ENCODE measurements at regions not wholly inside any gene's neighbourhood (a gene's known extent, or its start where the extent isn't known, plus 50 kb on each side); places are given as distances from the start of the nearest gene placed in this dataset.

DNA sequence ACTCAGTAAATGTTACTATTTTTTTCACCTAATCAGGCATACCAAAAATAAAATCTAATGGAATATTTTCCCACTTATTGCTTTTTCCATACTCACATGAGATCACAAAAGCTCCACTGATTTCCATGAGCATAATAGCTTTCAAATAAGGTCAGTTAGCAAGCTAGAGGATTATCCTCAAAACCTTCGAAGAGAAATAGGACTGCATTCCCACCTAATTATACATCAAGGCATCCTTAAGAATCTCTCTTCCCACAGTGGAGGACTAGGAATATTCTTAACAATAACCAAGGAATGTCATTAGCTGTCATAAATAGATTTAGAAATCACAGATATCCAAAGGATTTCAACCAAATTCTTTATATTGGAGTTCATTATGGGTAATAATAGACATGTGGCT lies 127.9 kb upstream of the STT3B start:
- DNase-seq: no peak

DNA sequence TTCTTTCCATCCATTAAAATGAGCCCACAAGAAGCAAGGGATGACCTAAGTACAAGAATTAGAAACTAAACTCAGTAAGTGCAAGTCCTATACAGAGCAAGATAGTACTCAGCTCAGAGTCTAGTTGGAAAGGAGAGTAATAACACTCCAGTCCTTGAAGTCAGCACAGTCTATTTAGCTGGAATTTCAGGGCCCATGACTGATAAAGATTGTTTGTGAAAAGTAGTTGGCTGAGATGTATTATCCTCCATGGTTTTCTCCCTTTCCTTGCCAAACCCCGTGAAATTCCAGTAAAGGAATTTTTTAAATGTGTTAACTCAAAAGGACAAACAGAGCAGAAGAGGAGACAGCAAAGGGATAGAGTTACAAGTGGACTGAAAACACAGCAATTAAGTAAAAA lies 127.2 kb upstream of the STT3B start:
- no peak for DNase-seq

DNA sequence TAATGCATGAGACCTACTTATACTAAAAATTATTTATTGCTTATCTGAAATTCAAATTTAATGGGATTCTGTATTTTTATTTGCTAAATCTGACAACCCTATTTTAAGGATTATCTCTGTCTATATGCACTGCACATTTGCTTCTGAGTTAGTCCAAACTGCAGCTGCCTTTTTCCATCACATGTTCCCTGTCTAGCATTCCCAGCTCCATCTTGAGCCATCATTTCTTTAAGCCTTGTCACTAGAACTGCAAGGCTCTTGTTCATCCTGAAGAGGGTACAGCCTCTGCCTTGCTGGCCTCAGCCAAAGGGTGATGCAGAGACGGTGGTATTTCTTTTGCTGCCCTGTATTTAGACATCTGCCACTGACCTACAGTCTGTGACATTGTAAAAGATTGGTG lies 125.8 kb upstream of the STT3B start:
- DNase-seq: no peak

DNA sequence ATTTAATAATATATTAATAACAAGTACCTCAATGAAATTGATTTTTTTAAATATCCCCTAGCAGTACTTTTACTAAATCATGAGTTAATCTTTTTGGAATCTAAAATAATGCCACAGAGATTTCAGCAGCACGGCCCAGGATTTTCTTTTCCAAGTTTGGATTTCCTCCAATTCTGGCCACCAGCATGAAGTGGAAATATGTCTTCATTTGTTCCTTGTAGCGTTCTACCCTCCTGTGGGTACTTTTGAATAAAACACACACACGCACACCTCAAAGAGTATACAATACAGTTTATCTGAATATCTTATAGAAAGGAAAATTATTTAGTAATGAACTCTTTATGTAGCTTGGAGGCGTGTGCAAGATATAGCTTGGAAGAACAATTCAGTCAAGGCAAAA lies 125.1 kb upstream of the STT3B start:
- no peak for DNase-seq

DNA sequence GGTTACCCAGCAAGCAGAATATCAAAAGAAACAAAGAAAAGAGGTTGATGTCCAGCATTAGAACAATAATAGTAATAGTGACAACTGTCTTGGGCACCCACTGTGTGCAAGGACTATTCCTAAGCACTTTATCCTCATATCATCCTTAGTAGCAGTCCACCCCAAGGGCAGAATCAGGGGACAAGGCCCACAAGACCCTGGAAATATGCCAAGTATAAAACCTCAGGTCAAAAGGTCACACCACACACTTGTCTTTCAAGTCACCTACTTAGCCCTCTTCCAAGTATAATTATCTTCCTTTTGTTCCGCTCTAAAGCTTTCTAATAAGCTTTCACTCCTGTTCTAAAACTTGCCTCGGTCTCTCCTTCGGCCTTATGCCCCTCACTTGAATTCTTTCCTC lies 124.0 kb upstream of the STT3B start:
- no peak for DNase-seq

DNA sequence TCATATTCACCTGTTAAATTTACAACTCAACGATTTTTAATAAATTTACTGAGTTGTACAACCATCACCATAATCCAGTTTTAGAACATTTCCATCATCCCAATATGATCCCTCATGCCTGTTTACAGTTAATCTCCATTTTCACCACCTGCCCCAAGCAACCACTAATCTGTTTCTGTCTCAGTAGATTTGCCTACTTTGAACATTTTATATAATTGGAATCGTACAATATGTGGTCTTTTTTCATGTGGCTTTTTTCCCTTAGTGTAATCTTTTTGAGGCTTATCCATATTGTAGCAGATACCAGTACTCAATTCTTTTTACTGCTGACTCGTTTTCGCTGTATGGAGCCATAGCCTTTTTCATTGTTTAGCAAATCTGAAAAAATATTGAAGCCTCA lies 123.3 kb upstream of the STT3B start:
- no peak for DNase-seq

DNA sequence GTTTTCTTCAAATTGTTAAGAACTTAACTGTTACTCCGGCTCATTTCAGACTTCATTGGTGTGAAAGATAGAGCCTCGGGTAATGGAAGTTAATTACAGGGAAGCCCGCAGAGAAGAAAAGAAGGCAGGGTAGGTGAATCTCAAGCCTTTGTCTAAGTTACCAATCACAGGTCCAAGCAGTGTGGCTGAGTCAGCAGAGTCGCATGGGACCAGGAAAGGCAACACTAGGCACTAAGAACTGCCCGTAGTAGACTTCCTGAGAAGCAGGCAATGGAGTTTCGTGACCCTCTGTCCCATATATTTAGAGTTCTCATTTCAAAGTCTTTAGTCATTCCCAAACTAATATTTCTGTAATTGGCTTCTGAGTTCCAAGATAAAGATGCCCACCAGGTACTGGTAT lies 122.9 kb upstream of the STT3B start:
- DNase-seq: no peak

DNA sequence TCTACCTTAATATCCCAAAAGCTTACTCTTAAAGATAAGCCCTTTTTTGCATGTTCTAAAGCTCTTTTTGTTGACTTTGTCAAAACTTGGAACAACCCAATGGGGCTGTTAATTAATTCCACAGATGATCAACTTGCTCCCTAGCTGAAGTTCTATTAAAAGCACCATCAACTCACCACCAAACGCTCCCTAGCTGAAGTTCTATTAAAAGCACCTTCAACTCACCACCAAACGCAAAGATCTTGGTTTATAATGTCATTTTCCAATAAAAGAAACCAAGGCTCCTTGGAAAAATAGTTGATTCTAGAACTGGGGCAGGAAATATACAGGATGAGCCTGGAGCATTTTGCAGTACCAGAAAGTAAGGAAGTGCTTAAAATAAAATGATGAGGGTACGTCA lies 122.3 kb upstream of the STT3B start:
- no peak for DNase-seq

DNA sequence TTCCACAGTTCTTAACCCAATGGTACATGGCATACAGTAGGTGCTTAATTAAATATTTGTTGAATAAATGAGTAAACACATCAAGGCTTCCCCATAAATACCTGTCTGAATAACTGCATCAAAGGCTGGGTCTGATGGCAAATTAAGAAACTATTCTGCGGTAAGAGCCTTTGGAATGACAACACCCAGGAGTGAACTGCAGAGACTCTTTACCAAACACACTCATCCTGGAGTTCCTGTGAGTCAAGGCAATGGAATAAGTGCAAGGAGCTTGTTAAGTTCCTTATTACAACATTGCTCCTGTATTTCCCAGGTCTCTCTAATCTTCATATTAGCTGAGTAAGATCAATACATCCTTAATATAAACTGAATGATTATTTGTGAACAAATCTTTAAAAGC lies 119.9 kb upstream of the STT3B start:
- no peak for DNase-seq

DNA sequence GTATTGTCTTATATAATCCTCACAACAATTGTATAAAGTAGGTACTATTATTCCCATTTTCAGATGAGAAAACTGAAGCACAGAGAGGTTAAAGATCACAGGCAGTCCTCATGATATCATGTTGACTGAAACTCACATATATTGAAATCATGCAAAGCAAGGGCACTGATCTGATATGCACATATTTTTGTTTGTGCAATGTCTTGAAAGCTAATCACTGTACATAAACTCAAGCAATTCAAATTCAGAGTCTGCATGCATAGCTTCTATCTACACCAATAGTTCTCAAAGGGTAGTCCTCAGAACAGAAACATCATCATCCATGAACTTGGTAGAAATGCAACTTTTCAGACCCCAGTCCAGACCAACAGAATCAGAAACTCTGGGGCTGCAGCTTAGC lies 119.2 kb upstream of the STT3B start:
- DNase-seq: no peak

DNA sequence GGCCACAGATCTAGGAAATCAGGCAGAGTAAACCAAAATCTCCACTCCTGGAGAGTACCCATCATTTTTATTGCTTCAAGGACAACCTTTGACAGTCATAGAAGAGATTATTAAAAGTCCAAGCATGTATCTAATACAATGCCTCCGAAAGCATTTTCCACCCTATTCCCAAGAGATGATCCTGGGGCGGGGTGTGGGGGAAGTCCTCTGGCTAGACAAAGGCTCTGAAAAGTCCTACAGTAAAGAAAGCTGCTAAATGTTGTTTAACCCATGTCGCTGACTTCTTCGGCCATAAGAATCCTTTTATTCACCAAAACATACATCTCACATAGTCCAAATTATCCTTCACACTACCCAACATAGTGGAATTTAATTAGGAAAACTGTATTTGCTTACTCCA lies 115.7 kb upstream of the STT3B start:
- DNase-seq: no peak

DNA sequence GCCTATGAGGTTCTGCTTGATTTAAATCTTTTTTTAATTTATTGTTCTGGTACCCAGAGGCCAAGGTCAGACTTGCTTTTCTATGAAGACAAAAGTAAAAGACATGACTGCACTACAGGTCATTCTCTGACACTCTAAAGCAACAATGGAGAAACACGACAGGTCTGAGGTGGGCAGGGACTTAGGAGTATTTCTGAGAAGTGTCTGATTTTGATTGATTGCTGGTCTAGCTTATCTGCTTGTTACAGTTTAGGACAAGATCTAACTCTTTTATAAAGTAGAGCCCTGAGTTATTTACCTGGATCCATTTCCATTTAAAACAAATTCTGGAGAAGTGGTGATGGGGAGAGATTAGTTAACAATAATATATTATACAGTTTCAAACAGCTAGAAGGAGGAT lies 115.2 kb upstream of the STT3B start:
- no peak for DNase-seq

DNA sequence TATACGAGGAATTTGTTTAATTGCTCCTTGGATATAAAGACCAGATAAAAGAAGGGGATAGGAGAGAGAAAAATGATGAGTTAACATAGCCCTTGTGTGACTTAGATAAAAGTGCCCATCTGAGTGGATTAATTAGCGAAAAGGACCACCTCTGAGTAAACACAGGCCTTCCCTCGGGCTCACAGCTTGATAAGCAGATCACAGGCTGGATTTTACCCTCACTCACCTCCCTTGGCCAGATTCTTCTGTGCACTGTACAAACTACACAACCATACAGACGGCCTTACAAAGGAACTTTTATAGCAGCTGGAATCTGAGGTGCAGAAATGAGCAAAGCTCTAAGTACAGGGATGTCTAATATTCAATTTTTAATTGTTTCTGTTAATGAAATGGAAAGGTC lies 112.4 kb upstream of the STT3B start:
- no peak for DNase-seq

DNA sequence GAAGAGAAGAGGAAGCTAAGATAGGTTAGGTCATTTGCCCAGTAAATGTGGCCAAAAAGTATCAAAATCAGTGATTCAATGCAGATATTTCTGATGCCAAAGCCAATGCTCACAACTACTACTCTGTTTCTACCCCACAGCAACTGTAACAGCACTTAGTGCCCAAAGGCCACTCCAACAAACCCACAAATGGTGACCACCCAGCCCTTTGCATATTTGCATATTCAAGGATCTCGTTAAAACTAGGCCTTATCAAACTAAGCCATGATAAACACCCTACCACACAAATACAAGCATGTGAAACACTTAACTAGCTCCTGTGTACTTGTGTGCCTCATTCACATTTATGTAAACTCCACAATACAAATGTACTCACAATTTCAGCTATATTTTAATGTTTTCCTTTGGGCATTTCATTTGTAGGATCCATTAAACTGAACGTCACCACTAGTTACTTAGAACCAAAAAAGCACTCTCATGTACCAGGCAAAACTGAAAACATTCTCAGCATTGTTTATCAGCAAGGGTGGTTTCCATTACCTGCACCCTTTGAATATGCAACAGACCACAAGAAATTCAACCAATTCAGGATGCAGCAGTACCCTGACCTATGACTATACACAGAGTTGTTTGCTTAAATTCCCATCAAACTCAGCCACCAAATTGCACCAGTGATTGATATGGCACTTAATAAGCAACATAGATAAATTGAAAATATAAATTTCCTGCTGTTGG lies 111.2 kb upstream of the STT3B start:
- no peak for DNase-seq

DNA sequence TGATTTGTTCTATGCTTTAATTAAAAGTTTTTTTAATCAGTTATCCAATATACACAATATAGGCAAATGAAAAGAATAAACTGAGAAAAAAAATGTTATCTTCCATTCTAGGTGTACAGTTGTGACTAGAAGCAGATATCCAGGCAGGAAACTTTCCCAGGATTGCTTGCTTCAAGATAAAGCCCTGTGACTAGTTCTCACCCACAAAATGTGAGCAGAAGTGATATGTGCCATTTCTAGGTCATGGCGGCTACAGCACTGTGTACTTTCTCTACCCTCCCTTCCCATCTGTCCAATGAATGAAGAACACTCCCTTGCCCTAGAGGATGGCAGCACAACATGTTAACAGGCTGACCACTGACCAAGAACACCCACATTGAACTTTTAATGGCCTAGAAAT lies 110.5 kb upstream of the STT3B start:
- no peak for DNase-seq

DNA sequence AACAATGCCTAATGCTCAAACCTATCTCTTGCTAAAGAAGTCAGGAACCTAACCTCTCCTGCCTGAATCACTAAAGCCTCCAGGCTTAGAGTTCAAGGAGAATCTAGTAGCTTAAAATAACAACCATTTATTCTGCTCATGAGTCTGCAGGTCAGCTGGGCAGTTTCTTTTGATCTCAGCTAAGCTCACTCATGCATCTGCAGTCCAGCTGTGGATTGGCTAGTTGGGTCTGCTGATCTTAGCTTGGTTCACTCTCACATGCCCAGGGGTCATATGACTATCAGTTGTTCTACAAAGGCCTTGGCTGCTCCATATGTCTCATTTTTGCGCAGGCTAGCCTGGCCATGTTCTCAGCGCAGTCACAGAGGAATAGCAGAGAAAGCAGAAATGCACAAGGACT lies 109.2 kb upstream of the STT3B start:
- DNase-seq: no peak

DNA sequence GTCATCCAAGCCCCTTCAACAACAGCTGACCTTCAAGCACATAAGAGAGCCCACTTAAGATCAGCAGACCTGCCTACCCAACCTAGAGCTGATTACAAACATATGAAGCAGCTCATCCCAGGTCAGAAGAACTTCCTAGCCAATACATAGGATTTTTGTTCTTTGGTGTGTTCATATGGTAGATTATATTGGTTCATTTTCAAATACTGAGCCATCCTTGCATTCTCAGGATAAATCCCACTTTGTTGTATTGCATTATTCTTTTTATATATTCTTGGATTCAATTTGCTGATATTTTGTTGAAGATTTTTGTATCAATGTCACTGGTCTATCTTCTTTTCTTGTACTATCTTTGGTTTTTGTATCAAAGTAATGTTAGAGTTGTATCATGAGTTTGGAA lies 107.3 kb upstream of the STT3B start:
- DNase-seq: no peak

DNA sequence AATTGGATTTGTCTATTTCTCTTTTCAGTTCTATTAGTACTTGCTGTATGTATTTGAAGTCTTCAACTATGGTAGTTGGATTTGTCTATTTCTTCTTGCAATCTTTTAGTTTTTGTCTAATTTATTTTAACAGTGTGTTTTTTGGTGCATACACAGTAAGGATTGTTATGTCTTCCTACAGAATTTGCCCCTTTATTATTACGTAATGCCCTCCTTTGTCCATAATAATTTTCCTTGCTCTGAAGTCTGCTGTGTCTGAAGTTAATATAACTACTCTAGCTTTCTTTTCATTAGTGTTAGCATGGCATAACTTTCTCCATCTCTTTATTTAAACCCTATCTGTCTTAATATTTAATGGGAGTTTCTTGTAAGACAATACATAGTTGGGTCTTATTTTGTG lies 105.1 kb upstream of the STT3B start:
- no peak for DNase-seq

DNA sequence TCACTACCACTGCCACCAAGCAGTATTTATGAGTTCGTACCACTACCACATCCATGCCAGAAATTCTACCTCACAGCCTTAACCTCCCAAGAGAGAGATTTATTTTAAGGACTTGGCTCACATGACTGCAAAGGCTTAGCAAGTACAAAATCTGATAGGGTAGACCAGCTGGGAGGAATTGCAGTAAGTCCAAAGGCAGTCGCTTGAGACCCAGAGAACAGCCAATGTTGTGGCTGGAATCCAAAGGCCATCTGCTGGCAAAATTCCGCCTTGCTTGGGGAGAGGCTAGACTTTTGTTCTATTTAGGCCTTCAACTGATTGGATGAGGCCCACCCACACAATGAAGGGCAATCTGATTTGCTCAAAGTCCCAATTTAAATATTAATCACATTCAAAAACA lies 101.4 kb upstream of the STT3B start:
- DNase-seq: no peak

DNA sequence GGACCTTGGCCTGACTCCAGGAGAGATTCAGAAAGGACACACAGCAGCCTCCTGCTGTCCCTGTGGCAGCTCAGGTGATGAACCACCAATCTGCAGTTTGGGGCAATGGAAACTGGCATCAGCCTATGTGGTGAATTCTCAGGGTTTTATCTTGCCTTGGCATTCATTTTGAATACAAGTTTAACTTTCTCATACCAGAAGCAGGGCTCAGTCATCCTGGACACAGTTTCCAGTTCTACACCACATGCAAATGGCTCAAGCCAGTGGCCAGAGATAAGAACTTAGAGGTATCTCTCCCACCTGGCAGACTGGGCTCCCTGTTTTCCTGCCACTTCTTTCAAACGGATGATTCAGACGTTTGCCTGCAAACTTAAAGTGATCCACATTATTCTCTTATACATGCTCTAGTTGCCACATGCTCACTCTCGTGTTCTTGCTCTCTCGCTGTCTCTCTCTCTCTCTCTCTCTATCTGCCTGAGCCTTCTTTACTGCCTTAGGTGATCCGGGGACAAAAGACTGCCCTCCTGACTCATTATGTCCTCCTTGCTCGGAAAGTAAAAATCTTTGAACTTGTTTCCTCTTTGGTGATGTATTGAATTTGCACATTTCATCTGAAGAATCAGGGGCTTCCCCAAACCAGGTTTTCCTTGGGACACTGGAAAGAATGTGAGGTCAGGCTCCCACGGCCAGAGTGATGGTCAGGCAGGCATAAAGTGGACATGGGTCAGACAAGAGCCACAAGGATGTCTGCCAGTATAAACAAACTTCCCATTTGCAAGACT lies 99.6 kb upstream of the STT3B start:
- no peak for DNase-seq

DNA sequence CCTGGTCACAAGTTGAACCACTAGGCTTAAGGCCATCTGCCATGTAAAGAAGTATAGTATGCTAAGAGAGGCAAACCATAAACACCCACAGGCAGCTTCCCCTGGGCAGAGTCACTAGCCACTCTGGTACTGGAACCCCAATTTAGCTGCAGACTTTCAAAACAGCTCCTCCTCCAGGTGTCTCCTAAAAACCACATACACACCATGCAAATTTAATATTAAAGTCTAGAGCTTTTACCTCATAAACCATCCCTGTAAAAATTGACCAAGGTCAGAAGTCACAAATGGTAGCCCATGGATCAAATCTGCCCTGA lies 99.1 kb upstream of the STT3B start:
- DNase-seq: no peak

DNA sequence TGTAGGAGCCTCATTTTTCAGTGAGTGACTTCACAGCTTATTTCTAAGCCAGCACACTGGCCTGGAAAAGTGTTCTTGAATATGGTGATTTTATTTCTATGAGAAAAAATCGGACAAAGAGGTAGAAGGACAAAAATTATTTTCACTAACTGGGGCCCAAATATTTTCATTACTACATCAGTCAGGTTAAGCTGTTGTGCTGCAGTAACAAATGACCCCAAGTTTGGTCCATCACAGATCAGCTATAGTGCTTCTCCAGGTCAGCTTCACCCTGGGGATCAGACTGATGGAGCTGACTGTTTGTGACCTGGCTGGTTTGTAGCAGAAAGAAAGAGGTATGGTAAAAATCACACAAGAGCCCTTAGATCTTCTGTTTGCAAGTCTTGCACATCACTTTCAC lies 97.9 kb upstream of the STT3B start:
- DNase-seq: no peak

DNA sequence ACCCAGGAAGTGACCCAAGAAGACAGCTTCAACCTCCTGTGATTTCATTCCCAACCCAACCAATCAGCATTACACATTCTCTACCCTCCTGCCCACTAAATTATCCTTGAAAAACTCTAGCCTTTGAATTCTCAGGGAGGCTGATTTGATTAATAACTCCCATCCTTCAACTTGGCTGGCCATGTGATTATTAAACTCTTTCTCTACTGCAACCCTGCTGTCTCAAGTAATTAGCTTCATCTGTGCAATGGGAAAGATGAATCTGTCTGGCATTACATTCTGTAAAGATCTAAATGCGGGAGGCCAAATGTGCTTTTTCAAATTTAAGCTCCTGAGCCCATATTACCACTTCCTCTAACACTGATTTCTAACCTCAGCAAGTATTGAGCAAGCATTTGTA lies 95.9 kb upstream of the STT3B start:
- DNase-seq: no peak

DNA sequence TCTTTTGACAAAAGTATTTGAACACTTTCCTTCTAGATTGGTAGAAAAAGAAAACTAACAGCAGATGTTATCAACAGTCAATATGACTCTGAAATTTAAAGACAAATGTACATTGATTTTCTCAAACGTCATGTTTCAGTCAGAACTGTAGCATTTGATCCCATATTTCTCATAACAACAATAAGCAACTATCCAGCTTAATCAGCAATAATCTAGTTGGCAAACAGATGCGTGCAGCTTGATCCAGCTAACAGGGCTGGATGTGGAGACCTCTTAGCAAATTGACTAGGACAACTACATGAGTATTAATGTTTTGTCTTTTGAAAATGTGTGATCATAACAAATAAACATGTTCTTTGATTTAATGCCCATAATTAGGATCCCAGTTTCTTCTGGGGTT lies 94.0 kb upstream of the STT3B start:
- no peak for DNase-seq

Measured in stimulated activated CD4-positive, alpha-beta T cell treated with anti-CD3 and anti-CD28 coated beads, Interleukin-4, amount 100 ng/mL, for 4 hours (primary cell).